ENCODE measurements at regions not wholly inside any gene's neighbourhood (a gene's known extent, or its start where the extent isn't known, plus 50 kb on each side); places are given as distances from the start of the nearest gene placed in this dataset.
"Not testable (repeated sequence)": the region's sequence is repeated elsewhere in the genome, so short reads cannot be mapped to it uniquely, and the experiment has no call there.

GRCh38 chr1:109857702-109858101 is 52.9 kb upstream of the CSF1 start:
- H3K4me1 ChIP-seq (ENCODE audit: control insufficient read depth, insufficient read depth, low read length); H3K9ac ChIP-seq (ENCODE audit: low read length in 2 of 2); H3K9me3 ChIP-seq (ENCODE audit: control insufficient read depth in 2 of 2, low read length in 2 of 2); H3K36me3 ChIP-seq (ENCODE audit: control insufficient read depth in 2 of 2, insufficient read depth in 2 of 2, low read length in 2 of 2); H3K4me3 ChIP-seq (ENCODE audit: low read length in 2 of 2); H3K27me3 ChIP-seq (ENCODE audit: control insufficient read depth in 1 of 2, insufficient read depth in 2 of 2, low read length in 2 of 2); H3K27ac ChIP-seq (ENCODE audit: low read length): not testable (repeated sequence)

- H3K27me3 ChIP-seq (ENCODE audit: control insufficient read depth in 1 of 2, insufficient read depth in 2 of 2, low read length in 2 of 2); H3K4me1 ChIP-seq (ENCODE audit: control insufficient read depth, insufficient read depth, low read length); H3K4me3 ChIP-seq (ENCODE audit: low read length in 2 of 2); H3K9ac ChIP-seq (ENCODE audit: low read length in 2 of 2); H3K36me3 ChIP-seq (ENCODE audit: control insufficient read depth in 2 of 2, insufficient read depth in 2 of 2, low read length in 2 of 2); H3K9me3 ChIP-seq (ENCODE audit: control insufficient read depth in 2 of 2, low read length in 2 of 2); H3K27ac ChIP-seq (ENCODE audit: low read length): not testable (repeated sequence)
These were observed 54.7 kb upstream of the CSF1 start for GRCh38 chr1:109855986-109856385.

GRCh38 chr1:109853972-109854371 is 56.7 kb upstream of the CSF1 start:
- H3K36me3 ChIP-seq (ENCODE audit: control insufficient read depth in 2 of 2, insufficient read depth in 2 of 2, low read length in 2 of 2); H3K9me3 ChIP-seq (ENCODE audit: control insufficient read depth in 2 of 2, low read length in 2 of 2); H3K9ac ChIP-seq (ENCODE audit: low read length in 2 of 2); H3K27ac ChIP-seq (ENCODE audit: low read length); H3K4me1 ChIP-seq (ENCODE audit: control insufficient read depth, insufficient read depth, low read length); H3K4me3 ChIP-seq (ENCODE audit: low read length in 2 of 2); H3K27me3 ChIP-seq (ENCODE audit: control insufficient read depth in 1 of 2, insufficient read depth in 2 of 2, low read length in 2 of 2): not testable (repeated sequence)

GRCh38 chr1:109852221-109853015 is 58.2 kb upstream of the CSF1 start:
- H3K4me3 ChIP-seq (ENCODE audit: low read length in 2 of 2); H3K9ac ChIP-seq (ENCODE audit: low read length in 2 of 2); H3K4me1 ChIP-seq (ENCODE audit: control insufficient read depth, insufficient read depth, low read length); H3K27ac ChIP-seq (ENCODE audit: low read length); H3K9me3 ChIP-seq (ENCODE audit: control insufficient read depth in 2 of 2, low read length in 2 of 2); H3K36me3 ChIP-seq (ENCODE audit: control insufficient read depth in 2 of 2, insufficient read depth in 2 of 2, low read length in 2 of 2); H3K27me3 ChIP-seq (ENCODE audit: control insufficient read depth in 1 of 2, insufficient read depth in 2 of 2, low read length in 2 of 2): not testable (repeated sequence)

GRCh38 chr1:109850827-109851226 is 59.8 kb upstream of the CSF1 start:
- Histone ChIP-seq H3K4me1 (ENCODE audit: control insufficient read depth, insufficient read depth, low read length) (peaks cover 2% of the 10 kb centered on the region), H3K4me3 (ENCODE audit: low read length in 2 of 2) (no peak overlapping the region), H3K9ac (ENCODE audit: low read length in 2 of 2) (no peak overlapping the region), H3K9me3 (ENCODE audit: control insufficient read depth in 2 of 2, low read length in 2 of 2) (no peaks in the 10 kb centered on the region), H3K27ac (ENCODE audit: low read length) (no peak overlapping the region), H3K36me3 (ENCODE audit: control insufficient read depth in 2 of 2, insufficient read depth in 2 of 2, low read length in 2 of 2) (no peaks in the 10 kb centered on the region), H3K27me3 (ENCODE audit: control insufficient read depth in 1 of 2, insufficient read depth in 2 of 2, low read length in 2 of 2) (no peaks in the 10 kb centered on the region)

GRCh38 chr1:109850194-109850593 is 60.5 kb upstream of the CSF1 start:
- Histone ChIP-seq H3K4me1 (ENCODE audit: control insufficient read depth, insufficient read depth, low read length) (peaks cover 2% of the 10 kb centered on the region), H3K27ac (ENCODE audit: low read length) (no peak overlapping the region), H3K9me3 (ENCODE audit: control insufficient read depth in 2 of 2, low read length in 2 of 2) (no peaks in the 10 kb centered on the region), H3K4me3 (ENCODE audit: low read length in 2 of 2) (no peak overlapping the region), H3K36me3 (ENCODE audit: control insufficient read depth in 2 of 2, insufficient read depth in 2 of 2, low read length in 2 of 2) (no peaks in the 10 kb centered on the region), H3K27me3 (ENCODE audit: control insufficient read depth in 1 of 2, insufficient read depth in 2 of 2, low read length in 2 of 2) (no peaks in the 10 kb centered on the region), H3K9ac (ENCODE audit: low read length in 2 of 2) (no peak overlapping the region)

- H3K4me3 ChIP-seq (ENCODE audit: low read length in 2 of 2): no peak overlapping the region
- no peaks in the 10 kb centered on the region for H3K27me3 ChIP-seq (ENCODE audit: control insufficient read depth in 1 of 2, insufficient read depth in 2 of 2, low read length in 2 of 2)
- no peak overlapping the region for H3K27ac ChIP-seq (ENCODE audit: low read length)
These were observed 61.0 kb upstream of the CSF1 start for GRCh38 chr1:109849655-109850054.

GRCh38 chr1:109847251-109847650 is 63.4 kb upstream of the CSF1 start:
- Histone ChIP-seq H3K9me3 (ENCODE audit: control insufficient read depth in 2 of 2, low read length in 2 of 2) (no peaks in the 10 kb centered on the region), H3K4me1 (ENCODE audit: control insufficient read depth, insufficient read depth, low read length) (peaks cover under 1% of the 10 kb centered on the region), H3K27me3 (ENCODE audit: control insufficient read depth in 1 of 2, insufficient read depth in 2 of 2, low read length in 2 of 2) (no peaks in the 10 kb centered on the region), H3K36me3 (ENCODE audit: control insufficient read depth in 2 of 2, insufficient read depth in 2 of 2, low read length in 2 of 2) (no peaks in the 10 kb centered on the region), H3K9ac (ENCODE audit: low read length in 2 of 2) (no peak overlapping the region), H3K27ac (ENCODE audit: low read length) (no peak overlapping the region), H3K4me3 (ENCODE audit: low read length in 2 of 2) (no peak overlapping the region)

More at GRCh38 chr1:109849655-109850054, 61.0 kb upstream of the CSF1 start:
- Histone ChIP-seq H3K9me3 (ENCODE audit: control insufficient read depth in 2 of 2, low read length in 2 of 2) (no peaks in the 10 kb centered on the region), H3K36me3 (ENCODE audit: control insufficient read depth in 2 of 2, insufficient read depth in 2 of 2, low read length in 2 of 2) (no peaks in the 10 kb centered on the region), H3K4me1 (ENCODE audit: control insufficient read depth, insufficient read depth, low read length) (peaks cover 2% of the 10 kb centered on the region), H3K9ac (ENCODE audit: low read length in 2 of 2) (no peak overlapping the region)

- Histone ChIP-seq H3K27ac (ENCODE audit: low read length) (no peak overlapping the region), H3K36me3 (ENCODE audit: control insufficient read depth in 2 of 2, insufficient read depth in 2 of 2, low read length in 2 of 2) (no peaks in the 10 kb centered on the region), H3K9me3 (ENCODE audit: control insufficient read depth in 2 of 2, low read length in 2 of 2) (no peaks in the 10 kb centered on the region), H3K9ac (ENCODE audit: low read length in 2 of 2) (no peak overlapping the region), H3K27me3 (ENCODE audit: control insufficient read depth in 1 of 2, insufficient read depth in 2 of 2, low read length in 2 of 2) (no peaks in the 10 kb centered on the region), H3K4me3 (ENCODE audit: low read length in 2 of 2) (no peak overlapping the region), H3K4me1 (ENCODE audit: control insufficient read depth, insufficient read depth, low read length) (no peaks in the 10 kb centered on the region)
These were observed 63.8 kb upstream of the CSF1 start for GRCh38 chr1:109846846-109847245.

GRCh38 chr1:109846162-109846561 is 64.5 kb upstream of the CSF1 start:
- H3K27ac ChIP-seq (ENCODE audit: low read length): no peak overlapping the region
- no peaks in the 10 kb centered on the region for H3K9me3 ChIP-seq (ENCODE audit: control insufficient read depth in 2 of 2, low read length in 2 of 2)
- H3K4me3 ChIP-seq (ENCODE audit: low read length in 2 of 2): no peak overlapping the region
- H3K9ac ChIP-seq (ENCODE audit: low read length in 2 of 2): no peak overlapping the region
- H3K27me3 ChIP-seq (ENCODE audit: control insufficient read depth in 1 of 2, insufficient read depth in 2 of 2, low read length in 2 of 2): no peaks in the 10 kb centered on the region
- H3K36me3 ChIP-seq (ENCODE audit: control insufficient read depth in 2 of 2, insufficient read depth in 2 of 2, low read length in 2 of 2): no peaks in the 10 kb centered on the region
- H3K4me1 ChIP-seq (ENCODE audit: control insufficient read depth, insufficient read depth, low read length): no peaks in the 10 kb centered on the region

GRCh38 chr1:109845658-109846057 is 65.0 kb upstream of the CSF1 start:
- no peak overlapping the region for H3K9ac ChIP-seq (ENCODE audit: low read length in 2 of 2)

More at GRCh38 chr1:109845658-109846057, 65.0 kb upstream of the CSF1 start:
- Histone ChIP-seq H3K27ac (ENCODE audit: low read length) (no peak overlapping the region), H3K4me3 (ENCODE audit: low read length in 2 of 2) (no peak overlapping the region), H3K4me1 (ENCODE audit: control insufficient read depth, insufficient read depth, low read length) (no peaks in the 10 kb centered on the region), H3K9me3 (ENCODE audit: control insufficient read depth in 2 of 2, low read length in 2 of 2) (no peaks in the 10 kb centered on the region), H3K36me3 (ENCODE audit: control insufficient read depth in 2 of 2, insufficient read depth in 2 of 2, low read length in 2 of 2) (no peaks in the 10 kb centered on the region), H3K27me3 (ENCODE audit: control insufficient read depth in 1 of 2, insufficient read depth in 2 of 2, low read length in 2 of 2) (no peaks in the 10 kb centered on the region)

Measured in stomach smooth muscle (tissue), 2 donors.